SU-DHL-6 (cell line): ENCODE measurements at regions not wholly inside any gene's neighbourhood (a gene's known extent, or its start where the extent isn't known, plus 50 kb on each side); places are given as distances from the start of the nearest gene placed in this dataset.

Experiments
- H2AFZ ChIP-seq: fragments of 200-600 bp; sonication (generic); 2 replicates; pipeline ENCODE4 v1.6.1; 2014; ENCODE audit warnings: low read depth, mild to moderate bottlenecking, moderate library complexity, mixed read lengths, antibody characterized with exemption, low read length; ENCODE audit not compliant: severe bottlenecking
- H3F3A ChIP-seq: fragments of 200-600 bp; shearing (Covaris generic); 2 replicates; pipeline ENCODE4 v1.6.0; 2016; ENCODE audit warnings: antibody characterized with exemption, mild to moderate bottlenecking; ENCODE audit not compliant: insufficient read depth
- H3K27ac ChIP-seq: fragments of 200-600 bp; sonication (generic); 2 replicates; pipeline ENCODE4 v1.5.1; 2016; ENCODE audit warnings: low read depth, mild to moderate bottlenecking, low read length, moderate library complexity, mixed read lengths
- H3K27me3 ChIP-seq: fragments of 200-600 bp; sonication (generic), shearing (Covaris generic); 2 replicates; pipeline ENCODE4 v1.6.0; 2014; ENCODE audit warnings: mild to moderate bottlenecking, low read length
- H3K36me3 ChIP-seq: fragments of 200-600 bp; sonication (generic); 2 replicates; pipeline ENCODE4 v1.6.1; 2014; ENCODE audit warnings: mild to moderate bottlenecking, low read length, mixed read lengths
- H3K4me2 ChIP-seq: fragments of 300-600, 200-600 bp; shearing (Covaris generic), sonication (generic); 2 replicates; pipeline ENCODE4 v1.6.0; 2014; ENCODE audit warnings: low read length, low read depth, mild to moderate bottlenecking; ENCODE audit not compliant: poor library complexity, severe bottlenecking
- H3K4me3 ChIP-seq: fragments of 200-600 bp; sonication (generic); 2 replicates; pipeline ENCODE4 v1.5.1; 2014; ENCODE audit warnings: antibody characterized with exemption, low read length, mild to moderate bottlenecking, mixed read lengths; ENCODE audit not compliant: insufficient read depth, poor library complexity, severe bottlenecking
- H3K79me2 ChIP-seq: fragments of 200-600 bp; sonication (generic); 2 replicates; pipeline ENCODE4 v1.6.1; 2014; ENCODE audit warnings: mild to moderate bottlenecking, low read length, moderate library complexity; ENCODE audit not compliant: insufficient read depth
- H3K9ac ChIP-seq: fragments of 200-600 bp; sonication (generic); 2 replicates; pipeline ENCODE4 v1.7.0; 2014; ENCODE audit warnings: mild to moderate bottlenecking, low read length
- H3K9me2 ChIP-seq: fragments of 200-600 bp; sonication (generic); replicated peaks from 2 replicates; pipeline ENCODE4 v1.6.1; 2014; ENCODE audit warnings: low read length; ENCODE audit not compliant: insufficient read depth
- H3K9me3 ChIP-seq: fragments of 200-600 bp; sonication (generic); 2 replicates; pipeline ENCODE4 v1.6.1; 2014; ENCODE audit warnings: low read length, mixed read lengths; ENCODE audit not compliant: insufficient read depth
- H4K20me1 ChIP-seq: fragments of 200-600 bp; sonication (generic); 2 replicates; pipeline ENCODE4 v1.6.1; 2014; ENCODE audit warnings: low read depth, mild to moderate bottlenecking, antibody characterized with exemption, low read length, moderate library complexity, mixed read lengths
- CTCF ChIP-seq: fragments of 200-600 bp; sonication (generic); IDR thresholded peaks from one replicate; pipeline ENCODE4 v1.5.1; 2017; ENCODE audit warnings: antibody characterized with exemption, mild to moderate bottlenecking, low read length, moderate library complexity; ENCODE audit not compliant: insufficient read depth, poor library complexity, severe bottlenecking
- EZH2phosphoT487 ChIP-seq: fragments of 200-600 bp; sonication (generic), shearing (Covaris generic); conservative IDR thresholded peaks from 2 replicates; pipeline ENCODE4 v1.6.1; 2018; ENCODE audit warnings: mild to moderate bottlenecking, antibody characterized with exemption, low read length, moderate library complexity, mixed read lengths

GRCh38 chr6:22071270-22072041, 225.4 kb downstream of the PRL start:
- Histone ChIP-seq H4K20me1 (no peaks in the 10 kb centered on the region), H3K4me3 (no peak overlapping the region), H3K79me2 (no peaks in the 10 kb centered on the region), H3F3A (no peaks in the 10 kb centered on the region), H3K9me3 (no peaks in the 10 kb centered on the region), H3K27ac (no peak overlapping the region), H3K36me3 (no peaks in the 10 kb centered on the region), H2AFZ (no peak overlapping the region), H3K4me2 (no peak overlapping the region), H3K9ac (no peak overlapping the region), H3K9me2 (no peaks in the 10 kb centered on the region), H3K27me3 (no peaks in the 10 kb centered on the region)
- TF ChIP-seq EZH2phosphoT487, result no peak

- H3F3A ChIP-seq, result no peaks in the 10 kb centered on the region
- H3K4me2 ChIP-seq, result no peak overlapping the region
- H2AFZ ChIP-seq, result no peak overlapping the region
- H3K9me3 ChIP-seq, result no peaks in the 10 kb centered on the region
- no peaks in the 10 kb centered on the region for H3K36me3 ChIP-seq
- H3K79me2 ChIP-seq, result no peaks in the 10 kb centered on the region
- H4K20me1 ChIP-seq, result no peaks in the 10 kb centered on the region
- H3K4me3 ChIP-seq, result no peak overlapping the region
- H3K9ac ChIP-seq, result no peak overlapping the region
- H3K27me3 ChIP-seq, result no peaks in the 10 kb centered on the region
- no peaks in the 10 kb centered on the region for H3K9me2 ChIP-seq
- TF ChIP-seq CTCF (no peak), EZH2phosphoT487 (no peak)
- no peak overlapping the region for H3K27ac ChIP-seq
Observed at GRCh38 chr6:22072949-22073348, 223.9 kb downstream of the PRL start.

DNA sequence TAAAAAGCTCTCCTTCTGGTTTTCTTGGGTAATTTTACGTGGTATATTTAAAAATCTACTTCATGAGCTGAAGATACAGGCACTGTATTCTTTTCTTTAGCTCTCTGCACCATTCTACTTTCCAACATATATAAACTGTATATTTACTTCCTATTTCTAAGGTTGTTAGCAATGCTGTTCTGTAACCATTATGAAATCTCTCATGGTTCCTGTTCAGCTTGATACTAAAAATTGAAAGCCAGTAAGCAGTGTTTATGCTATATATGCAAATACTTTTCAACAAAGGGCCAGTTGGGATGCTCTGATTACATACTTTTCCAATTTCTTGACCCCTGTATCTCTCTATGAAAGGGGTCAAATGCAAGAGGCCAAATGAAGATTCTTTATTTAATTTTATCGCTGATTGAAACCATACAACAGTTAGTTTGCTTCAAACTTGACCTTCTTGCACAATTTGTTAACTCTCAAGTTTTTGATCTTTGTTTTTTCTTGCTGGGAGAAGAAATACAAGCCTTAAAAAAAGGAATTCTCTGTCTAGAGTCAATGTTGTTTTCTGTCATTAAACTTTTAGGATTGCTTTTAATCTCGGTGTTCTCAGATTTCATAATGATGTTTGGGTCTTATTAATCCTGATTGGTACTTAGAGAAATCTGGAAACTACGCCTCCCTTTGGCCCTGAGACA, 223.2 kb downstream of the PRL start:
- TF ChIP-seq EZH2phosphoT487 (no peak), CTCF (no peak)
- no peaks in the 10 kb centered on the region for H3F3A ChIP-seq
- no peaks in the 10 kb centered on the region for H3K9me3 ChIP-seq
- H3K9ac ChIP-seq, result no peak overlapping the region
- no peak overlapping the region for H3K4me3 ChIP-seq
- no peaks in the 10 kb centered on the region for H4K20me1 ChIP-seq
- H3K27me3 ChIP-seq, result no peaks in the 10 kb centered on the region
- no peaks in the 10 kb centered on the region for H3K9me2 ChIP-seq
- no peak overlapping the region for H3K27ac ChIP-seq
- H3K4me2 ChIP-seq, result no peak overlapping the region
- H3K79me2 ChIP-seq, result no peaks in the 10 kb centered on the region
- H2AFZ ChIP-seq, result no peak overlapping the region
- no peaks in the 10 kb centered on the region for H3K36me3 ChIP-seq

DNA sequence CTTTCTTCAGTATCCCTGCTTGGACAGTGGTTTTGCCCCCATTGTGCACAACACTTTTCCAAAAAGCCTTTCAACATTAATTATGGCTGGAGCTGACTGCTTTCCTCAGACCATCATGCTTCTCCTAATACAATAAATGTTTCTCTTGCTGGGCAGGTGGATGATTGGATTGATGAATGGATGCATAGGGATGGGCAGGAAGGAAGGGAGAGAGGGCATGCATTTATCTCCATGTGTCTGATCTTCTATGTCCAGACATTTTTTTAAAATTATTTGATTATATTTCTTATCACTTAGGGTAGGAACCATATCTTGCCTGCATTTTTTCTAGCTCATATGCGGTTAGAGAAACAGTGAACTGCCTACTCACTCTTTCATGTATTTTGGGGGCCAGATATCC, 218.5 kb downstream of the PRL start:
- no peaks in the 10 kb centered on the region for H3K79me2 ChIP-seq
- no peak overlapping the region for H2AFZ ChIP-seq
- no peak overlapping the region for H3K4me3 ChIP-seq
- H3K9me3 ChIP-seq, result no peaks in the 10 kb centered on the region
- H3K4me2 ChIP-seq, result no peak overlapping the region
- H3K9ac ChIP-seq, result no peak overlapping the region
- no peaks in the 10 kb centered on the region for H3K9me2 ChIP-seq
- no peaks in the 10 kb centered on the region for H4K20me1 ChIP-seq
- H3F3A ChIP-seq, result no peaks in the 10 kb centered on the region
- TF ChIP-seq CTCF (no peak), EZH2phosphoT487 (no peak)
- H3K27ac ChIP-seq, result no peak overlapping the region
- H3K27me3 ChIP-seq, result no peaks in the 10 kb centered on the region
- no peaks in the 10 kb centered on the region for H3K36me3 ChIP-seq
